Trophoblast cell (in vitro differentiated cells and primary cell): ENCODE measurements at regions not wholly inside any gene's neighbourhood (a gene's known extent, or its start where the extent isn't known, plus 50 kb on each side); places are given as distances from the start of the nearest gene placed in this dataset.

Source experiments
- DNase-seq, 2 donors: peaks; one replicate each; pipeline ENCODE4 v3.0.0-alpha.2; 2016
- H2AFZ ChIP-seq: 2 replicates; pipeline ENCODE4 v1.6.1; 2013; ENCODE audit warnings: low read length, moderate library complexity, mild to moderate bottlenecking; ENCODE audit not compliant: insufficient read depth, poor library complexity
- H2AK5ac ChIP-seq: 2 replicates; pipeline ENCODE4 v1.6.1; 2013; ENCODE audit warnings: mild to moderate bottlenecking, low read length
- H2BK120ac ChIP-seq: 2 replicates; pipeline ENCODE4 v1.6.1; 2013; ENCODE audit warnings: low read length, mild to moderate bottlenecking, moderate library complexity; ENCODE audit not compliant: insufficient read depth, poor library complexity
- H2BK12ac ChIP-seq: 2 replicates; pipeline ENCODE4 v1.6.1; 2013; ENCODE audit warnings: mild to moderate bottlenecking, low read length, moderate library complexity
- H2BK5ac ChIP-seq: 2 replicates; pipeline ENCODE4 v1.6.1; 2013; ENCODE audit warnings: low read length, low read depth, moderate library complexity, mild to moderate bottlenecking; ENCODE audit not compliant: poor library complexity
- H3K14ac ChIP-seq: 2 replicates; pipeline ENCODE4 v1.6.1; 2013; ENCODE audit warnings: mild to moderate bottlenecking, low read length
- H3K18ac ChIP-seq: 2 replicates; pipeline ENCODE4 v1.6.1; 2013; ENCODE audit warnings: mild to moderate bottlenecking, low read length
- H3K23ac ChIP-seq: 2 replicates; pipeline ENCODE4 v1.6.1; 2013; ENCODE audit warnings: low read length
- H3K27ac ChIP-seq: 2 replicates; pipeline ENCODE4 v1.5.1; 2013; ENCODE audit warnings: low read depth, mild to moderate bottlenecking, inconsistent platforms, low read length, moderate library complexity
- H3K27me3 ChIP-seq: 2 replicates; pipeline ENCODE4 v1.6.1; 2013; ENCODE audit warnings: inconsistent platforms, mild to moderate bottlenecking, low read length, moderate library complexity; ENCODE audit not compliant: insufficient read depth
- H3K36me3 ChIP-seq, 2 experiments: 1 replicate in 1 of 2; 2 replicates in 1 of 2; pipeline ENCODE4 v1.6.1; 2013; ENCODE audit warnings: low read length in 2 of 2, mild to moderate bottlenecking in 2 of 2, moderate library complexity in 1 of 2; ENCODE audit not compliant: insufficient read depth in 2 of 2, control insufficient read depth in 1 of 2
- H3K4ac ChIP-seq: 2 replicates; pipeline ENCODE4 v1.6.1; 2013; ENCODE audit warnings: low read depth, mild to moderate bottlenecking, low read length, moderate library complexity
- H3K4me1 ChIP-seq, 2 experiments: 1 replicate in 1 of 2; 2 replicates in 1 of 2; pipeline ENCODE4 v1.6.1; 2013; ENCODE audit warnings: low read length in 2 of 2, mild to moderate bottlenecking in 2 of 2, moderate library complexity in 1 of 2; ENCODE audit not compliant: insufficient read depth in 2 of 2, control insufficient read depth in 1 of 2
- H3K4me2 ChIP-seq: 2 replicates; pipeline ENCODE4 v1.6.1; 2013; ENCODE audit warnings: inconsistent platforms, mild to moderate bottlenecking, low read length, moderate library complexity
- H3K4me3 ChIP-seq: 2 replicates; pipeline ENCODE4 v1.5.1; 2013; ENCODE audit warnings: mild to moderate bottlenecking, low read depth, low read length, inconsistent platforms
- H3K79me1 ChIP-seq: one replicate; pipeline ENCODE4 v1.6.1; 2013; ENCODE audit warnings: low read length
- H3K79me2 ChIP-seq: 2 replicates; pipeline ENCODE4 v1.6.1; 2013; ENCODE audit warnings: low read length, mild to moderate bottlenecking; ENCODE audit not compliant: control insufficient read depth, insufficient read depth, poor library complexity
- H3K9ac ChIP-seq: 2 replicates; pipeline ENCODE4 v1.6.1; 2013; ENCODE audit warnings: mild to moderate bottlenecking, low read length
- H3K9me3 ChIP-seq: 2 replicates; pipeline ENCODE4 v1.6.1; 2013; ENCODE audit warnings: low read depth, mild to moderate bottlenecking, control low read depth, inconsistent platforms, low read length; ENCODE audit not compliant: insufficient read depth
- H4K12ac ChIP-seq: 2 replicates; pipeline ENCODE4 v1.6.1; 2013; ENCODE audit warnings: low read depth, mild to moderate bottlenecking, low read length, moderate library complexity
- H4K8ac ChIP-seq: 2 replicates; pipeline ENCODE4 v1.6.1; 2013; ENCODE audit warnings: low read depth, mild to moderate bottlenecking, low read length, moderate library complexity
- H4K91ac ChIP-seq: one replicate; pipeline ENCODE4 v1.6.1; 2013; ENCODE audit warnings: low read depth, mild to moderate bottlenecking, low read length, moderate library complexity
- WGBS: extraction: QIAGEN DNeasy Blood & Tissue Kit; methylation state at CpG from one replicate; pipeline ENCODE4 v1.1.7; 2013; ENCODE audit warnings: missing lambda C conversion rate; ENCODE audit not compliant: insufficient read length, insufficient coverage; ENCODE audit errors: extremely low coverage; 5-methylcytosine and 5-hydroxymethylcytosine counted together

GRCh38 chrY:12526362-12527063 is 174.5 kb upstream of the USP9Y start:
- H2AK5ac ChIP-seq: no peak overlapping the region
- H4K12ac ChIP-seq: no peak overlapping the region
- no peaks in the 10 kb centered on the region for H3K27me3 ChIP-seq
- no peak overlapping the region for H3K4me3 ChIP-seq
- H3K27ac ChIP-seq: no peak overlapping the region
- no peak overlapping the region for H2AFZ ChIP-seq
- H2BK120ac ChIP-seq: no peak overlapping the region
- H3K18ac ChIP-seq: no peak overlapping the region
- H3K79me1 ChIP-seq: no peaks in the 10 kb centered on the region
- H4K8ac ChIP-seq: no peak overlapping the region
- DNase-seq: no peak
- H3K4me2 ChIP-seq: no peak overlapping the region
- no peak overlapping the region for H3K14ac ChIP-seq
- H4K91ac ChIP-seq: no peak overlapping the region
- no peaks in the 10 kb centered on the region for H3K79me2 ChIP-seq
- H3K4ac ChIP-seq: no peak overlapping the region
- H3K36me3 ChIP-seq: no peaks in the 10 kb centered on the region
- H3K9me3 ChIP-seq: no peaks in the 10 kb centered on the region
- H3K23ac ChIP-seq: no peak overlapping the region
- no peak overlapping the region for H2BK5ac ChIP-seq
- H2BK12ac ChIP-seq: no peak overlapping the region
- no peak overlapping the region for H3K9ac ChIP-seq
- no CpG with 5 or more reads among the region's 4 CpGs for WGBS
- H3K4me1 ChIP-seq: no peaks in the 10 kb centered on the region

- no peak overlapping the region for H2BK12ac ChIP-seq
- no peak for DNase-seq
- no CpG with 5 or more reads among the region's 46 CpGs for WGBS
Observed at GRCh38 chrY:12537226-12537854, 163.7 kb upstream of the USP9Y start.

GRCh38 chrY:12546746-12547420 is 154.1 kb upstream of the USP9Y start:
- H3K9ac ChIP-seq: no peak overlapping the region
- no peak overlapping the region for H2AK5ac ChIP-seq
- no peak overlapping the region for H2BK12ac ChIP-seq
- H3K4me2 ChIP-seq: no peak overlapping the region
- DNase-seq: no peak
- H2AFZ ChIP-seq: no peak overlapping the region
- H3K27me3 ChIP-seq: no peaks in the 10 kb centered on the region
- H3K14ac ChIP-seq: no peak overlapping the region
- no peak overlapping the region for H3K27ac ChIP-seq
- H4K12ac ChIP-seq: no peak overlapping the region
- no CpG with 5 or more reads among the region's 9 CpGs for WGBS
- H3K79me2 ChIP-seq: no peaks in the 10 kb centered on the region
- H3K79me1 ChIP-seq: no peaks in the 10 kb centered on the region
- H3K4me3 ChIP-seq: no peak overlapping the region
- H3K4ac ChIP-seq: no peak overlapping the region
- H2BK120ac ChIP-seq: no peak overlapping the region
- peaks cover 0 to 1% of the 10 kb centered on the region in 2 experiments for H3K4me1 ChIP-seq
- H3K23ac ChIP-seq: no peak overlapping the region
- no peak overlapping the region for H3K18ac ChIP-seq
- H4K8ac ChIP-seq: no peak overlapping the region
- no peaks in the 10 kb centered on the region for H3K9me3 ChIP-seq
- no peak overlapping the region for H4K91ac ChIP-seq
- no peak overlapping the region for H2BK5ac ChIP-seq
- no peaks in the 10 kb centered on the region for H3K36me3 ChIP-seq

More at GRCh38 chrY:12537226-12537854, 163.7 kb upstream of the USP9Y start:
- no peak overlapping the region for H2BK5ac ChIP-seq
- peaks cover 2% of the 10 kb centered on the region for H3K9me3 ChIP-seq
- no peak overlapping the region for H3K14ac ChIP-seq
- no peak overlapping the region for H4K12ac ChIP-seq
- H3K27me3 ChIP-seq: no peaks in the 10 kb centered on the region
- H3K4me1 ChIP-seq: no peaks in the 10 kb centered on the region
- no peak overlapping the region for H3K23ac ChIP-seq
- H3K4me2 ChIP-seq: no peak overlapping the region
- H3K79me2 ChIP-seq: no peaks in the 10 kb centered on the region
- no peak overlapping the region for H4K8ac ChIP-seq
- H3K18ac ChIP-seq: no peak overlapping the region
- no peak overlapping the region for H4K91ac ChIP-seq
- no peak overlapping the region for H3K9ac ChIP-seq
- no peak overlapping the region for H2AFZ ChIP-seq
- no peak overlapping the region for H2AK5ac ChIP-seq
- H2BK120ac ChIP-seq: no peak overlapping the region
- H3K36me3 ChIP-seq: no peaks in the 10 kb centered on the region
- H3K27ac ChIP-seq: no peak overlapping the region
- H3K4ac ChIP-seq: no peak overlapping the region
- no peak overlapping the region for H3K4me3 ChIP-seq
- H3K79me1 ChIP-seq: no peaks in the 10 kb centered on the region

GRCh38 chrY:12552471-12553283 is 148.4 kb upstream of the USP9Y start:
- peak in 1 of 2 donors; percentile 37 for DNase-seq
- H4K8ac ChIP-seq: no peak overlapping the region
- no peak overlapping the region for H2BK12ac ChIP-seq
- H3K18ac ChIP-seq: no peak overlapping the region
- H3K4ac ChIP-seq: no peak overlapping the region
- H2AK5ac ChIP-seq: no peak overlapping the region
- H4K91ac ChIP-seq: no peak overlapping the region
- H3K27me3 ChIP-seq: no peaks in the 10 kb centered on the region
- H2BK120ac ChIP-seq: no peak overlapping the region
- H3K79me1 ChIP-seq: no peaks in the 10 kb centered on the region
- H2AFZ ChIP-seq: no peak overlapping the region
- H3K79me2 ChIP-seq: no peaks in the 10 kb centered on the region
- no CpG with 5 or more reads among the region's 4 CpGs for WGBS
- H3K23ac ChIP-seq: no peak overlapping the region
- H3K14ac ChIP-seq: no peak overlapping the region
- no peak overlapping the region for H2BK5ac ChIP-seq
- no peak overlapping the region for H3K4me2 ChIP-seq
- H3K9me3 ChIP-seq: no peaks in the 10 kb centered on the region
- H4K12ac ChIP-seq: no peak overlapping the region
- peak overlapping the region; percentile 14 for H3K27ac ChIP-seq
- H3K36me3 ChIP-seq: no peaks in the 10 kb centered on the region
- no peak overlapping the region for H3K9ac ChIP-seq
- H3K4me1 ChIP-seq: peaks cover 0 to 6% of the 10 kb centered on the region in 2 experiments
- no peak overlapping the region for H3K4me3 ChIP-seq
